ENCODE measurements at regions not wholly inside any gene's neighbourhood (a gene's known extent, or its start where the extent isn't known, plus 50 kb on each side); places are given as distances from the start of the nearest gene placed in this dataset.
"Not testable (repeated sequence)": the region's sequence is repeated elsewhere in the genome, so short reads cannot be mapped to it uniquely, and the experiment has no call there.

DNA sequence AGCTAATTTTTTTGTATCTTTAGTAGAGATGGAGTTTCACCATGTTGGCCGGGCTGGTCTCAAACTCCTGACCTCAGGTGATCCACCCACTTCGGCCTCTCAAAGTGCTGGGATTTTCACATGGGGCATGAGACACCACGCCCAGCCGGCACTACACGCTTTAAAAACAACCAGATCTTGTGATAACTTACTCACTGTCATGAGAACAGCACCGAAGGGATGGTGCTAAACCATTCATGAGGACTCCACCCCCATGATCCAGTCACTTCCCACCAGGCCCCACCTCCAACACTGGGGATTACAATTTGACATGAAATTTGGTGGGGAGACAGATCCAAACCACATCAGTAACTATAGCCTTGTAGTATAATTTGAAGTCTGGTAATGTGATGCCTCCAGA, 67.4 kb upstream of the ZNF169 start:
- not testable (repeated sequence) for DNase-seq

DNA sequence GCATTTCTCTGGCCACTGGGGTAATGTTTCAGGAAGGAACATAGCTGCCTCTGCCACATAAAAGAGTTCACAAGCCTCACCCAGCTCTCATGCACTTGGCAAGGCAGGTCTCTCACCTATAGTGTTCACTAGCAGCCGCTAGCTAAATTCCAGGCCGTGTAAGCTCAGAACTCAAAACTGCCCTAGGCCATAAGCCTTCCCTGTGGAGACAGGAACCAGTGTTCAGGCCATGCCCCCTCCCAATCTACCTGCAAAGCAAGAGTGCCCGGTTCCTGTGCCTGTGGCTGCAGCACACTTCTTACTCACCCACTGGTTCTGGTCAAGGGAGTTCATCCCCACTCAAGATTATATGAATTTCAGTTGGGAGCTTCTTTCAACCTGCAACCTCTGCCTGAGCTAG, 60.7 kb upstream of the ZNF169 start:
- no peak for DNase-seq

DNA sequence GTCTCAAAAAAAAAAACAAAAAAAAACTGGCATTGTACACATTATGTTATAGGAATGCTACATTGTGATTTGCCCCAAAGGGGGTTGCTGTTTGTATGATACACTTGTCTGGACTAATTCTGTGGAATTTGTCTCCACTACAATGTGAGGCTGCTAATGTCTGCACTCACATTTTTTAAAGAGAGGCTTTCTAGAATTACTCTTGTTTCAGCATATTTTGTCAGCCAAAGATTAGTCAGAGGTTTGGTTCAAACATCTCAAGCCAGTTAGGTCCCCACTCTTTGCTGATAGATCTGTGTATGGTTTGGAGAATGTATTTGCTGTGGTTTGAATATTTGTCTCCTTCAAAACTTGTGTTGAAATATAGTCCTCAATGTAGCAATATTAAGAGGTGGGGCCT, 59.3 kb upstream of the ZNF169 start:
- no peak for DNase-seq

DNA sequence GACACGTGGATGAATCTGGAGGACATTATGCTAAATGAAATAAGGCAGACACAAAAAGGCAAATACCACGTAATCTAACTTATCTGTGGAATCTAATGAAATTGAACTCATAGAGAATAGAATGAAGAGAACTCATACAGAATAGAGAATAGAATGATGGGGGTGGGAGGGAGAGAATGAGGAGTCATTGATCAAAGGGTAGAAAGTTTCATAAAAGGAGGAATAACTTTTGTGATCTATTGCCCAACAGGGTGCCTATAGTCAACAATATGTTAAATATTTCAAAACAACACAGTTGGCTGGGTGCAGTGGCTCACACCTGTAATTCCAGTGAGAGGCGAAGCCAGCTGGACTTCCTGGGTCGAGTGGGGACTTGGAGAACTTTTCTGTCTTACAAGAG, 54.9 kb upstream of the ZNF169 start:
- DNase-seq = no peak

DNA sequence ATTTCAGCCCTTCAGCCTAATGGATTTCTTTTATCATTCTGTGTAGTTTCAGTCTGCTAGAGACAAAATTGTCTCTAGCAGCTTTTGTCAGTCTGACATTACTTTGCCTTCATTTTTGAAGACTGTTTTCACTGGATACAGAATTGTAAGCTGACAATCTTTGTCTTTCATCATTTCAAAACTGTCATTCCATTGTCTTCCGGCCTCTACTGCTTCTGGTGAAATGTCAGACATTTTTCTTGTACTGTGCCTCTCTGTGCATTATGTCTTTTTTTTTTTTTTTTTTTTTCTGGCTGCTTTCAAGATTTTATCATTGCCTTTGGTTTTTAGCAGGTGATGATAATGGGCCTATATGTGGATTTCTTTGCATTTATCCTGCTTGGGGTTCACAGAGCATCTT, 51.3 kb upstream of the ZNF169 start:
- DNase-seq = no peak

All from stimulated activated CD4-positive, alpha-beta T cell treated with anti-CD3 and anti-CD28 coated beads, Interleukin-12 subunit alpha, Interleukin-12 subunit beta, amount 100 ng/mL, for 4 hours (primary cell).